NCI-H2081 treated with DMSO at 0.1 percent for 48 hours (cell line): ENCODE measurements at regions not wholly inside any gene's neighbourhood (a gene's known extent, or its start where the extent isn't known, plus 50 kb on each side); places are given as distances from the start of the nearest gene placed in this dataset.

Experiments used
- DNase-seq: peaks from one replicate; lab custom pipeline; 2025; lab: John Stamatoyannopoulos, UW

DNA sequence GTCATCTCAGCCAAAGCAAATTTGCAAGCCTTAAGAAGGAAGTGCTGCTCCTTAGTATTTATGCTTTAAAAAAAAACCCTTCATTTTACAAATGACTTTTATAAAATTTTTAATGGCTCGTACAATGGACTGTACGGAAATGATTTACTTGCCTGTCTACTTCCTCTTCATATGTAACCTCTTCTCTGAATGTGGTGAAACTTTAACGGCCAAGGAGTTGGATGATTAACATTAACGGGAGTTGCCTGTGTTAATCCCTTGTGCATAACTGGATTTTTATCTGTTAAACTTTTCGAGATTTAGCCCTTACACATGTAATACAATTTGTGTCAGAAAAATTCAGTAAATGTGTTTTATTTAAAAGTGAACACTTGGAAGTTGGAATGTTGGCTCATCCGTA lies 429.4 kb downstream of the TBC1D4 start:
- DNase-seq = no peak

DNA sequence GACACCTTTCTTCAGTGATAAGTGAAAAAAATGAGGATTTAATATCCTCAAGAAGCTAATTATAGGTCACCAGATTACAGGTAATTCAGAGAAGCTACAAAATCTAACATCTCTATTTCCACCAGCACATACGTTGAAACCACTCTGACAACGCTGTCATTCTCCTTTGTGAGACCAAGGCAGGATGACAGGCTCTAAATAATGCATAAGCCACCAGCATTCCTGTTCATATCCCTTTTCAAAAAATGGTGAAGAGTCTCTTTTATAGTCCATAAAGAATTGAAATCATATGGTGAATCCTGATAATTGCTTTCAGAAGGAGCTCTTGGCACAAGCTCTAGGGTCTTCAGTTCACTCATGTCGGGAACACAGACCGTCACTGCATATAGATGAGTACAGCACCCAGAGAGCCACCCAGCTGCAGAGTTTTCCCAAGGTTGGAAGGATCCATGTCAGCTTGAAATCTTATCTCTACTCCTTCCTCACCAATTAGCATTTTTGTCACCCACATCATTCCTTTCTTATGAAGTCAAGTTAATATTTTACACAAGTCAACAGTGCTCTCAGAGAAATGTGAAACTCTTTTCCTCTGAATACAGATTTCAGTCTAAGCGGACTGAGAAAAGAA lies 431.4 kb downstream of the TBC1D4 start:
- no peak for DNase-seq

- DNase-seq = no peak
These were observed 432.1 kb downstream of the TBC1D4 start for GRCh38 chr13:75049735-75050335.

DNA sequence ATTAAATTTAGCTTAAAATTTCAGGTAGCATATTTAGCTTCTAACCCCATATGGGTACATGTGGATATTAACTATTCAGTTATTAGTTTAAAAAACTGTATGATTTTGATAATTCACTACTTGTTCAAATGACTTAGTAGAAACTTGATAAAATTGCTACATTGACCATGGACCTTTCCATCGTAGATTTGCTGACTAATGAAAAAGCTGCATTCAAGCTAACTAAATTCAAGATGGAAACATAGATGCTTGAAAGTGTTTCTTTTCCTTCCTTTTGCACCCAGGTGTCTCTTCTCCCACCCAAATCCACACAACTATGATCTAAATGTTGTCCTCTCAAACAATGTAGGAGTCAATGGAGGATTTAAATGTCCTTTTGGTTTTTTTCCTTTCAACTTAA lies 439.2 kb downstream of the TBC1D4 start:
- no peak for DNase-seq

DNA sequence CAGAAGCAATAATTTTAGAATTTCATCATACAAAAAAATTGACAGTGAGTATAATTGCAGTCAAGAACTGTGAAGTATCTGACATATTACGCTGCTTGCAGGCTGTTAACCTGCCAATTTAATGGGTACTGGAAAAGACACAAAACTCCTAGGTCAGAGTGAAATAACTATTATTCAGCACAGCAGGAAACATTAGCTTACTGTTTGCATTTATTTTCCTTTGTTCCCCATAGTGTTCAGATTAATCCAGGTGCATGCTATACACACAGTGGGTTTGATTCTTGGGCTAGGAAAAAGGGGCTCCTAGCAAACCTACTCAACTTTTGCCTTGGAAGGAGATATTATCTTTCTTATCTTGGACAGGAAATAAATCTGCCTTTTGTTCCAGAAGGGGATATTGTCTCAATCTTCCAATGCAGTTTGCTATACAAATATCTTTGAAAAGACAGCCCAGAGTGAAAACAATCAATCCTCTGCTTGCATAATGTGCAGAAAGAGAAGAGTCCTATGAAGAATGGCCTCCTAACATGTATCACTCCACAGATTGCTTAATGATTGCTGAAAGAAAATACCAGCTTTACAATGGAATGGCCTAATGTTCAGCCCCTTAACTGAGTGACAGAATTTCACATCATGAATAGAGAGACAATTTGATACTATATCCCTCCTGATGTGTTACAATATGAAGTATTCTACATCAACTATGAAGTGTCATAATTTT lies 443.4 kb downstream of the TBC1D4 start:
- peak; percentile 0 for DNase-seq

DNA sequence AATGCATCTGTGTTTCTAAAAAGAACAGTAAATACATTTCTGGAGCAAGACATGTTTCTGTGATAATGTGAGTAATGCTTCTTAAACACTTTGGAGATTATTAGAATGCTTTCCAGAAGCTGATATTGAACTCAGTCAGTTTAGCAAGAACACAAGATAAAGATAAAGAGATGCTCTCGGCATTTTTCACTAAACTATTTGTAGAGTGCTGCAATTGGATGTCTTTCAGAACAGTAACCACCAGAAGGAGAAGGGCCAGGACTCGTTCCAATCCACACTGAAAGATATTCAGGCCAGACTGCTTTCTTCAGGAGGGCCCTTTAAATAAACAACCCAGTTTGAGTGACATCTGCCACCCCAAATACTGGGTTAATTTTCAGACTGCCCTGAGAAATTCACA lies 456.0 kb downstream of the TBC1D4 start:
- DNase-seq = no peak

DNA sequence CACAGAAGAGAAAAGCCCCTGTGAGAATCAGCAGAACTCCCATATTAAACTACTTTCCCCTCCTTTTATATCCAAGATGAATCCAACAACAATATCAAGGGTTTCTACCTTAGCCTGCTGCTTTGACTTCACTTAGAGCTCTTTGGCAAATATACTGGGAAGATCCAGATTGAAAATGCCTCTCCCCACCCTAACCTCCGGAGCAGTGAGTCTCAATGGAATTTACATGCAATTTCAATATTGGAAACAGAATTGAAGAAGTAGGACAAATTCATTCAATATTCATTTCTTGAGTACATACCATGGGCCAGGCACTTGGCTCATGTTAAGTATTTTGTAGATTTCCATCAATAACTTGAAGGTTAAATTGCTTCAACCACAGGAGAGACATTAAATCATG lies 457.4 kb downstream of the TBC1D4 start:
- DNase-seq = no peak

DNA sequence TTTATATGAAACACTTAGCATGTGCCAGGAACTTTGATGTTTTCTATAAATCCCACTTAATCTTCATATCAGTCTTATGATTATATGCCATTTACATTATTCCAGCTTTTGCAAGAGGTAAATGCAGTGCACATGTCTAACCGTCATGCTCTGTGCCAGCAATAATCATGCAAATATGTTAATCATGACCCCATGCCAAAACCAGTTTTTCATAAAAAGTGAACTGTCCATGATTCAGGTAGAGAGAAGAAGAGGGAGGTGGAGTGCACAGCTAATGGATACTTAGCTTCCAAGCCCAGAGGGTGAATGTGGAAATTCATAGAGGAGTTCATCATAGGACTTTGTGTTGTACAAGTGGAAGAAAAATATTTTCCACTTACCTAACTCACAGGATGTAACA lies 458.4 kb downstream of the TBC1D4 start:
- DNase-seq = no peak

GRCh38 chr13:75021151-75021550 lies 460.8 kb downstream of the TBC1D4 start:
- no peak for DNase-seq

- DNase-seq = no peak
These were observed 465.7 kb downstream of the TBC1D4 start for GRCh38 chr13:75016225-75016624.

DNA sequence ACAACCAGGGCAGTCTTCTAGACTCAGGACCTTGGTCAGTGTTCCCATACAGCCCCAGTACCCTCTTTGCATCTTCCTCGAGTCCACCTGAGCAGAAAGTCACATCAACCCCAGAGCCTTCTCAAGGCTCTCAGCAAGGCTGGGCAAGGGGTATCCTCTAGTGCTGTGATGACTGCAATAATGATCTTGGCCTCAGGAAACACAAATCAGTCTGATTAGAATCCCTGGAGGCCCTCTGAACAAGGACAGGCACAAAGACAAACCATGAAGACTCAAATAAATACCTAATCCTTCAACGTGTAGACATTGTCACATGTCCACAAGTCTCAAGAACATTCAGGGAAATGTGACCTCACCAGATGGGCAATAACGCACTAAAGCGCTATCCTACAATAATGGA lies 468.2 kb downstream of the TBC1D4 start:
- DNase-seq = no peak

GRCh38 chr13:75010941-75011340 lies 471.0 kb downstream of the TBC1D4 start:
- DNase-seq = no peak

DNA sequence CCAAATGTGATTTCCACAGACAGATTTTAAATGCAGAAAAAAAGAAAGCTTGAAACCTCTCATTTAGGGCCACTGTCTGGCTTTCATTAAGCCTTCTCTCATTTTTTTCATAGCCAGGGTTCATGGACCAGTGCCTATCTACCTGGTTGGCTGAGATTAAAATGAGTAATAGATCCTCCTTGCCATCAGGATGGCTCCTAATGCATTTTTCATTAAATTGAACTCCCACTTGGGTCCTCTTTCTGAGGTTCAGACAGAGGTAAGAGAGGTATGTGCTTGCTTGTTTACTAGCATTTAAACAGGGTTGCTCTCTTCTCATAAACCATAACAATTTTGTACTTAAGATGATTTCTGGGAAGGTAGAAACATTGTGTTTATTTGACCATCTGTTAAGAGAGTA lies 473.0 kb downstream of the TBC1D4 start:
- DNase-seq = no peak

GRCh38 chr13:74990992-74991391 lies 491.0 kb downstream of the TBC1D4 start:
- DNase-seq = no peak

DNA sequence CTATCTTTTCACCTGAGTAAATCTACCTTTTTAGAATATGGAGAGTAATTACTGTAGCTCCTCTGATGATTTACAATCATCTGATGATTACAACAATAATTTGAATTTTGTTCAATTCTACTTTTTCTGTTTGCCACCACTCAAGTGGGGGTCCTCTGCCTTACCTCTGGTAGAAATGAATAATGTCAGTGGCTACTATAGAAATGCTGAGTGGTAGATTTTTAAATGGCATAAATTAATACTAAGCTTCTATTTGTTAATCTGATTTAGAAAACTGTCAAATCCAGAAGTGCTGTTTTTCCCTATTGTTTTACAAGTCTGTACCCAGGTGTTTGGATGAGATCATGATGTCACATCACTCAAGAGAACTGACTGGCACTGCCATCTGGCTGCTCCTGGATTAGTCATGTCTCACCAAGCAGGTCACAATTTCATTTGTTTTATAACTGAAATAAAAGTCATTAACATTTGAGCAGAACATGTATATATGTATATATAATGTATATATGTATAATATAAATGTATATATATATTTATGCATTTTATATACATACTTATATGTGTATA lies 494.8 kb downstream of the TBC1D4 start:
- no peak for DNase-seq

- no peak for DNase-seq
These were observed 495.4 kb downstream of the TBC1D4 start for GRCh38 chr13:74986609-74987008.

GRCh38 chr13:74979703-74980102 lies 502.3 kb downstream of the TBC1D4 start:
- no peak for DNase-seq

DNA sequence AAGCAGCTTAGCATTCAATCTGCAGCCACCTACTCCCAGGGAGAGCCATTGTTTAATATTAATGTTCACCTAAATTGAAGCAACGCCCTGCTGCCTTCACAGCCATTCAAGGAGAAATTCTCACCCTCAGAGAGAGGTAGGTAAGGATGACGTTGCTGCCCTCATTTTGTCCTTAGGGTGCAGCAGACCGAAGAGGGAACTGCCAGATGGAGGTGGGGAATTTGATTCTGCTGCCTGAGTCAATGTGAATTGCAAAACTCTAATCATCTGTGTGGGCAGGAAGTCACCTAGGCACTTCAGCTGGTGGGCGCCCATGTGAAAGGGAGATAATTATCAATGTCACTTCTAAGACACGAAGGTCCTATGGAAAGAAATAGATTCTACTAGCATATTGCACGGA lies 503.4 kb downstream of the TBC1D4 start:
- DNase-seq = no peak

- DNase-seq = no peak
These were observed 504.5 kb downstream of the TBC1D4 start for GRCh38 chr13:74977498-74977897.

DNA sequence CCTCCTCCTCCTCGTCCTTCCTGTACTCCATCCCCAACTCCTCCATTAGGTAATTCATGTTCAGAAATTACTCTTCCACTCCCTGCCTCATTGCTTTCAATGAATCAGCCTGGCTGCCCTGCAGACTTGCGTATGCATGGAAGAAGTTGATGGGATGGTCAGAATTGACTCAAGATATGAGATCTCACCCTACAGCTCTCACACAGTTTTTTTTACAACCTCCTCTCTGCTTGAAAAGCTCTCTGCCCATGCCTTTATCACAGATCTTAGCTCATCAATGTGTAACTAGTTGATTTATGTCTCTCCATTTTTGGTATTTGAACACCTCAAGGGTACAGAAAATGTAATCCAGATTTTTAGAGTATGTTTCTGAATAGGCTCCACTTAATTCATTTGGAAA lies 506.9 kb downstream of the TBC1D4 start:
- no peak for DNase-seq

- no peak for DNase-seq
These were observed 507.8 kb downstream of the TBC1D4 start for GRCh38 chr13:74973935-74974879.

GRCh38 chr13:74969419-74969818 lies 512.5 kb downstream of the TBC1D4 start:
- no peak for DNase-seq
